GM18870 (cell line): ENCODE measurements at regions not wholly inside any gene's neighbourhood (a gene's known extent, or its start where the extent isn't known, plus 50 kb on each side); places are given as distances from the start of the nearest gene placed in this dataset.
A peak's percentile ranks its signal among the peaks of the same experiment; 100 is the strongest.
"Not testable (repeated sequence)": the region's sequence is repeated elsewhere in the genome, so short reads cannot be mapped to it uniquely, and the experiment has no call there.

Source experiments
- ATAC-seq: cut with Tn5 transposase; IDR thresholded peaks from one replicate; pipeline ENCODE4 v1.9.1; 2021; ENCODE audit warnings: moderate library complexity; ENCODE audit not compliant: unreplicated experiment

DNA sequence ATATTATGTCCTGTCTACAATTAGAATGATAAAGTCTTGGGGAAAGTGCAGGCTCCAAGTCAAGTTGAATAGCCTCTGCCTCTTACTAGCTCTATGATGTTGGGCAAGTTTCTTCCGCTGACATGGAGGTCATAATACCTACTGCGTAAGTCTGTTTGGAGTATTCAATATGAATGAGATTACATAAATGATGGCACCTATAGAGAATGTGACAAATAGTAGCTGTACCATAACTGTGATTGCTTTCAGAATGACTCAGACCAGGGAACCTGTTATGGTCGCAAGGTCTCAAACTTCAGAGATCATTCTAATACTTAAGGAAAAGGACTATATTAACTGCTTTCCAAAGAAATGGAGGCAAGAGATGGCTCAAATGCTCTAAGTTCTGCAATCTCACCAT is 94.0 kb upstream of the ABCA1 start:
- no peak for ATAC-seq

DNA sequence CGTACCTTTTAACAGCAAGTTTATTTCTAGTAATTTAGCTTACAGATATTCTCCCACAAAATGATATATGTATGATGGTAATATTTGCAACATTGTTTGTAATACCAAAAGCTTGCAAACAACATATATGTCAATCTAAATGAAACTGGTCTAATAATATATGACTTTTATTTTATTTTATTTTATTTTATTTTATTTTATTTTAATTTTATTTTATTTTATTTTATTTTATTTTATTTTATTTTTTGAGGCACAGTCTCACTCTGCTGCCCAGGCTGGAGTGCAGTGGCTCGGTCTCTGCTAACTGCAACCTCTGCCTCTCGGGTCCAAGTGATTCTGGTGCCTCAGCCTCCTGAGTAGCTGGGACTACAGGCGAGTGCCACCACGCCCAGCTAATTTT is 94.6 kb upstream of the ABCA1 start:
- not testable (repeated sequence) for ATAC-seq

DNA sequence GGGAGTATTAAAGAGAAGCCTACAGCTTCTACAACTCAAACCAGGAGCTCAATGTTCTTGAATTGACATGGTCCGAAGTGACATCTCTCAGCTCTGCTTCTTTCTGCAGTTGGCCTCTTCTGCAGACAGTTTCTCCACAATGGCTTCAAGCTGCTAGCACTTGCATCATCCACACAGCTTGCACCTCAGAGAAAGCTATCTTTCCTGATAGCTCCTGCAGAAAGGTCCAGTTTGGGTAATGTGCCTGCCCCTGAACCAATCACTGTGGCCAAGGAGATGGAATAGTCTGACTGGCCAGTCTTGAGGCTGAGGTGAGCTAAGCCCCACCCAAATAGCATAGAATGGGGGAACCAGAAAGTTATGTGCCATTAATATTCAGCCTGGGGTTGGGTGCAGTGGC is 95.8 kb upstream of the ABCA1 start:
- ATAC-seq: no peak

DNA sequence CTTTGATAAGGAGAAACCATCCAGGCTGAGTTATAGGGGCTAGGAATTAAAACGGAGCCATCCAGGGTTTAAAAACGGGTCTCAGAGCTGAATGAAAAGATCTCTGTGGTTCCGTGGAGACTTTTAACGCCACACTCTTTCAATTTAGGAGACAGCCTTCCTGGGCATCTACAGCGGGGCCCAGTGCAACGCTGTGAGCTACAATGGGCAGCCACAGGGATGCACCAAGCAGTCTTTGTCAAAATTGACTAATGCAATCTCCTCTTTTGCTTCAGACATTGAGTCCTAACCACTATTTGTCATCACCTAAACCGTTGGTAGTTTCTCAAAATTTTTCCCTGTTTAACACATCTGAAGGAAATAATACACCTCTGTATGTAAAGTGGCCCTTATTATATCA is 96.6 kb upstream of the ABCA1 start:
- no peak for ATAC-seq

DNA sequence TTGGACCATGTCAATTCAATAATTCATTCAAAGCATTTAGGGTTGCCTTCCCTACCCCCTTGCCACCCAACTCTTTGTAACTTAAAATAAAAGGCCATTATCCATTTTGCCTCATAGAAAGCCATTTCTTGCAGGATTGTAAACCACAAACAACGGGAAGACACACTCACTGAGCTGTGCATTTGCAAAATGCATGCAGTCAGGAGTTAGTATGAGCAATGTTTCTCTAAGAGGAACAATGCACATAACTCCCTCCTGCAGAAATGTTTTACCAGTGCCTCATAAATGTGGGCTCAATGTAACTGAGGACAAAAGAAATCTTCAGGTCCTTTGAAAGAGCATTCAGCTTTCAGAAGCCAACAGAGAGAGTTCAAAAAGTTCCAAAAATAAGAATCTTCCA is 98.5 kb upstream of the ABCA1 start:
- no peak for ATAC-seq

DNA sequence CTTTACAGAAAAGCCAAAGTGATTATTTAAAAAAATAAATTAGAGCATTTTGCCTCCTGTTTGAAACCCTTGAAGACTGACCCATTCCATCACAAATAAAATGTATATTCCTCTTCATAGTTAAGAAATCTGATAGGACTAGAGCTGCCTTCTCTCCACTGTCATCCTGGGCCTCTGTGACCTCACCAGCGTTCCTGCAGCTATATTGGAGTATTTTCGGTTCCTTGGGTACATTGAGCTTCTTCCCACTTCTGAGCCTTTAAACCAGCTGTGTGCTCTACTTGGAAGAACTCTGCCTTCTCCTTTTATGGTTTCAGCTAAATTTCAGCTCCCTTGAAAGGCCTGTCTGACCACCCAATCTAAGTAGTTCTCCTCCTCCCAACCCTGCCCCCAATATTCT is 99.1 kb upstream of the ABCA1 start:
- ATAC-seq: no peak

DNA sequence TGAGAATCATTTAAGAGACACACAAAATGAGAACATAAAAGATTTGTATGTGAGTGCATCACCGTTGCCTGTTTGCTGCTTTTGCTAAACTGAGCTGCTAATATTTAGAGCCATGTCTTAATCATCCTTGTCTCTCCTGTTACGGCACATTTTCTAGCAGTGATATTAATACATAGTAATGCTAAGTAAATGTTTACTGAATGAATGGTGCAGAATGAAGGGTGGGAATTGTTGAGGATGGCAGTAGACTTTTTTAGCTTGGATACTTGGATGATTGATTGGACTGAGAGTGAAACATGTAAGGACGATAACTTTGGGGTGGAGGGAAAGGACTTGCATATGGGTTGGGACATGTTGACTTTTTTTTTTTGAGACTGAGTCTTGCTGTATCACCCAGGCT is 102.3 kb upstream of the ABCA1 start:
- no peak for ATAC-seq

DNA sequence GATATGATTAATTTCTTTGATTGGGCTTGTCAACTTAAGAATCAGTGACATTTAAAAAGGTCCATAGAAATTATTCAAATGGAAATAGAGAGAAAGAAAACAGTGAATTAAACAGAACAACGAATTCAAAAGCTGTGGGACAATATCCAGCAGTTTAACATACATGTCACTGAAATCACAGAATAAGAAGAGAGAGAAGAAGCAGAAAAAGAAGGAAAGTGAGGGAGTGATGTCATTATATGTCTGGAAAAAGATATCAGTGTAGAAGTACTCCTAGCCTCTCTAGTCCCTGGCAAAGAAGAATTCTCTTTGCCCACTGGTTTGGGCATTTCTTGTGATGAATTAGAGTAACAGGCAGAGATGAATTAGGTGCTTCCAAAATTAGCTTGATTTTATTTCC is 109.2 kb upstream of the ABCA1 start:
- no peak for ATAC-seq

DNA sequence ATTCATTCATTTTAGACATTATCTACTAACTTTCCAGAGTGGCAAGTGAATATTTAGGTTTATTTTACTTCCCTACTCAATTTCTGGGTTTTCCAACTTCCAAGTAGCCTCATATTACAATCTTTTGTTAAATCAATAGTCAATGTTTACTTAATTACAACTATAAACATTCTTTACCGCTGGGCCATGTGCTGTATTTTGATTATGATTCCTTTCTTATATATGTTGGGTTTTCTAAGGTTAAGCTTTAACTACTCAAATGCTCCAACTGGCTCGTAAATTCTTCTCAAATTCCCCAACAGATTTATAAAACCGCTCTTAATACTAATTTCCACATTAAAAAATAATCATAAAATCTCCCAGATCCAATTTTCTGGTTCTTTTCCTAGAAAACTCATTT is 110.1 kb upstream of the ABCA1 start:
- ATAC-seq: no peak

DNA sequence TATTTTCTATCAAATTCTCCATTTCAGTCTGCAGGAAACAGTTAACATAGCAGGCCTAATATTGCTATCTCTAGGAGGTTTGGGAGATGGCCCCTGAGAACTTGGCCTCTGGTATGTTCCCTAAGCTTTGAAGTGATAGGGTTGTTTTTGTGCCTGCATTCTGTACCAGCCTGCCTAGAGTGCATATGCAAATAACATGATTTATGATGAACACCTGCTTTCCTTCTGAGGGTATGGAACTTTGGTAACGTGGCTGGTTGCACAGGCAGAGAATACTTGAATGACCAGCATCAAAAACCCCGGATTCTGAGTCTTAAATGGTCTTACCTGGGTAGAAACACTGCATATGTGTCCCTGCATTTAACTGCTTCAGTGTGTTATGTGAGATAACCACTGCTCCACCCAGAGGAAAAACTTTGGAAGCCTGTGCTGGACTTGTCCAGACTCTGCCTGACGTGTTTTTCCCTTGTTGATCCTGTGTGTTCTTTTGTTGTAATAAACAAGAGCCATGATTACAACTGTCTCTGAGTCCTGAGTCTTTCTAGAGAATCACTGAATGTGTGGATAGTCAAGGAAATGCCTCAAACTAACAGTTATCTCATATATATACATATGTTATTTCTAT is 111.3 kb upstream of the ABCA1 start:
- no peak for ATAC-seq

DNA sequence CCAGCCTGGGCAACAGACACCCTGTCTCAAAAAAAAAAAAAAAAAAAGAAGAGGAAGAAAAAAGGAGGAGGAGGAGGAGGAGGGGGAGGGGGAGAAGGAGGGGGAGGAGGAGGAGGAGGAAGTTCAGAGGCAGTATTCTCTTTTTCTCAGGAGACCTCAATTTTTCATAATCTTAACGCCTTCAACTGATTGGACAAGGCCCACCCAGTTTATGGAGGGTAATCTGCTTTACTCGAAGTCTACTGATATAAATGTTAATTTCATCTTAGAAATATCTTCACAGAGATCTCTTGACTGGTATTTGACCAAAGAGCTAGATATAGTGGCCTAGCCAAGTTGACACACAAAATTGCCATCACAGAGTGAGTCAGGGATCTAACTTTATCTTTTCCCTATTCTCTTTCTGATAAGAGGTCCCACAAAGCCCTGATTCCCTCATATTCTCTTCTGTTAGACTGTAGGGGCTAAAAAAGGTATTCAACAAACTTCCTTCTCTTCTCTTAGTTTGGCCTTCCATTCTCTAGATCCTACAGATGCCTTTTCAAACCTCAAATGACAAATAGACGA is 115.5 kb upstream of the ABCA1 start:
- ATAC-seq: no peak

DNA sequence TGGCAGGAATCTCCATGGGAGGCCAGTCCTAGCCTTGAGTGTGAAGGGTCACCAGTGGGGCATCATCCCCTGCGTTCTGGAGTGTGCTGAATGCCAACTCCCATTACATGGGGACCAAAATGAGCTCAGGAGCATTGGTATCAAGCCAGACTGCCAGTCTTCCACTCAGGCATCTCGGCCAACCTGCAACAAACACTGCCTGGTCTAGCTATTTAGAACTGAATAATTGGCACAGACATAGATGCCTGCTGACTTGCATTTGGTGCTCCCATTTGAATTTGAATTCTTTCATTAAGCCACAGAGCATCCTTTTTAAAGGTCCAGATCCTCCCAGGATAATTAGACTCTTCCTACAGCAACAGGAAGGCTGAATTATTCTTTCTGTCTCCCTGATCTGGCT is 116.6 kb upstream of the ABCA1 start:
- ATAC-seq: no peak

DNA sequence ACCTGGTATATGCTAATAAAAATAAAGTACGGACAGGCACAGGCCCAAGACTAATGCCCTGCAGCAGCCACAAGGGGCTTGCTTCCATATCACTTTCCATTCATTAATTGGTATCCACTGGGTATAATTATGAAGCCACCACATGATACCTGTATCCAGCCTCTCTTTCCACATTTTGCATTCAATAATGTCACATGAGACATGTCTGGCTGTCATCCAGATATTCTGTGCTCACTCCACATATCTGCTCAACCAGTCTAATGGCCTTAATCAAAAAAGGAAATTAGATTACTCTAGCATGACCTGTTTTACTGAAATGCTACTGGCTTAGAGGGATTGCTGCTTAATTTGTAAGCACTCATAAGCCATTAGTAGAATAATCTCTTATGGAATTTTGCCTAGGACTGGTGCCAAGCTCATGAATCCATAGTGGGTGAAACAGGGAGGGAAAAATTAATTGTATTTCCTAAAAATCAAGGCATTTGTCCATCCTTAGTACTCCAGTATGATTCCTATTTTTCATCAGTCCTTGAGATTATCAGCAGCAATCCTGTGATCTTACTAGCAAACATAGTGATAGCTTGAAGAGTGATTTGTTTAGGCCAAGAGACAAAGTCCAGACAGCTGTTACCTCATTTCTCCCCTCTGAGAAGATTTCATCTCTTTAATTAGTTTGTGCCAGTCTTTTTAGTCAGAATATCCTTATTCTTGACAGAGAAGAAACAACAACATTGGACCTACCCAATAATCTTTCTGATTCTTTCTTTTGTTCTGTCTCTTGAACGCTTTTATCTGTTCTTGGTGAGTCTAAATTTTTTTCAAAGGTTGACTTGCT is 119.2 kb upstream of the ABCA1 start:
- no peak for ATAC-seq

DNA sequence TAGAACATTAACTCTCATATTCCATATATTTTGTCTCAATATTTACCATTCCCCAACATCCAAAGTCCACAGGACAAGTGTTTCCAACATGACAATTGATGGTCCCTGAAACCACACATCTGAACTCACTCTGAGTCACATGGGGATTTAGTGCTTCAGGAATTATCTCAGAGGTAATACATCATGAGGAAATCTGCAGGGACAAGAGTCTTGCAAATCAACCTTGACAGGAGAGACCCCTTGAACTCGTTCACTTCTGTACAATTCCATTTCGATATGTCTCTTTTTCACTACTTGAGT is 119.7 kb upstream of the ABCA1 start:
- no peak for ATAC-seq

DNA sequence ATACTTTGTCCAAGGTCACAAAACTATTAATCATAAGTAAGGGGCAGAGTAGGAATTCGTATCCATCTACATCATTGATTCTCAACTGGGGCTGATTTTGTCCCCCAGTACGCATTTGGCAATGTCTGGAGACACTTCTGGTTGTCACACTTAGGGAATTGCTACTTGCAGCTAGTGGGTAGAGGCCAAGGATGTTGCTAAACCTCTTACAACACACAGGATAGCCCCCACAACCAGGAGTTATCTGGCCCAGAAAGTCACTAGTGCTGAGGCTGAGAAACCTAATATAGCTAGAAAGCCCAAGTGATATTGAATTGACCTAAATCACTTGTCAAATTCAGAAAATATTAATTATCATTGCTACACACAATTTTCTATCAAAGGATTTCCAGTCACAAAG is 120.4 kb upstream of the ABCA1 start:
- no peak for ATAC-seq

DNA sequence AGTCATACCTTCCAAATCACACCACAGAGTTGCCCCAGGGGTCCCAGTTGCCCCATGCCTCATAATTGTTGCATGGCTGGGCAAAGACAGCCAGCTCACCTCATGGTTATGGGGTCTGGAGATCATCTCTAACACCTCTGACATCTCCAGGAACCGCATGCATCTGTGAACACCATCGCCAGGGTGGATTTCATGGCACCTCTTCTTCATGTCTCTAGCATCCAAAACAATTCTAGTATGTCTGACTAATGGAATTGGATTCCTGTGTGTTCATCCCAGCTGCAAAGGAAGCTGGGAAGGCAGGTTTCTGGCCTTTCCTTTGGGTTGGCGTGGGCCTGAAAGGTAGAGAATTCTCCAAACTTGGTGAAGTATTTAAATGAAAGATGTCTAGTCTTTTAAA is 122.3 kb upstream of the ABCA1 start:
- ATAC-seq: no peak

DNA sequence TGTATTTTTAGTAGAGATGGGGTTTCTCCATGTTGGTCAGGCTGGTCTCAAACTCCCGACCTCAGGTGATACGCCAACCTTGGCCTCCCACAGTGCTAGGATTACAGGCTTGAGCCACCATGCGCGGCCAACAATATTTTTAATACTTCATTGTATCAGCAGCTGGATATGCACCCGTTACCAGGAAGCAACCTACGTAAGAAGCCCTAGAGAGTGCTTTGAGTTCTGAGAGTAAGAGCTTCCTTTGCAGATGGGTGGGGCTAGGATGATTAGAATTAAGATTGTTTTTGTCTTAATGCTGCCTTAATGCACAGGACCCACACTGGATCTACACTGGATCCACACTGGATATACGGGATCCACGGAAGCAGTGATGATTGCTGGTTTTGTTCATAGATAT is 123.9 kb upstream of the ABCA1 start:
- ATAC-seq: no peak

DNA sequence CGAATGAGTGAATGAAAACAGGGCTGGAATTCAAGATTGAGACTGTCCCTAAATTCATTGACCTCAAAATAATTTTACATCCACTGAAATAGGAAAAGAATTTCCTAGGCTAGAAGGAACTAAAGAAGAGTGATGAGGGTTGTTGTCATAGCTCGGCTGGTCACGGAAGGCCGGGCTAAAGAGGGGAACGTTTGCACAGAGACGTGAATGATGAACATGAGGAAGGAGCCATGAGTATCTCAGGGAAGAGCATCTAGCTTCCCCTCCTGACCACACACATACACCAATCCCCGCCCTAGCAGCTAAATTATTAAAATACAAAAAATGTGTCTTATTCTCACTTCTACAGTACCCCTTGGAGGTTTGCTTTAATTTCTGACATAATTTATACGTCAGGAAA is 124.4 kb upstream of the ABCA1 start:
- no peak for ATAC-seq

DNA sequence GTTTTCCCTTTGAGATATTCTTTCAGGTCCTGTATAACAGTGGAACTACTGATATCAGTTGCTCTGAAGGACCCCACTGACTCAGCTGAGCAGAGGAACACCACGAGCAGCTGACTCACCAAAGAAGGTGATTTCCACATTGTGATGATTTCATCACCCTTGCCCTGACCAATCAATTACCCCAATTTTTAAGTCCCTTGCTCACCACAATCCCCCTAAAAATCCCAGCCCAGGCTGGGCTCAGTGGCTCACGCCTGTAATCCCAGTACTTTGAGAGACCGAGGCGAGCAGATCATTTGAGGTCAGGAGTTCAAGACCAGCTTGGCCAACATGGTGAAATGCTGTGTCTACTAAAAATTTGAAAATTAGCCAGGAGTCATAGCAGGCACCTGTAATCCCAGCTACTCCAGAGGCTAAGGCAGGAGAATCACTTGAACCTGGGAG is 125.3 kb upstream of the ABCA1 start:
- ATAC-seq: peak; percentile 88

DNA sequence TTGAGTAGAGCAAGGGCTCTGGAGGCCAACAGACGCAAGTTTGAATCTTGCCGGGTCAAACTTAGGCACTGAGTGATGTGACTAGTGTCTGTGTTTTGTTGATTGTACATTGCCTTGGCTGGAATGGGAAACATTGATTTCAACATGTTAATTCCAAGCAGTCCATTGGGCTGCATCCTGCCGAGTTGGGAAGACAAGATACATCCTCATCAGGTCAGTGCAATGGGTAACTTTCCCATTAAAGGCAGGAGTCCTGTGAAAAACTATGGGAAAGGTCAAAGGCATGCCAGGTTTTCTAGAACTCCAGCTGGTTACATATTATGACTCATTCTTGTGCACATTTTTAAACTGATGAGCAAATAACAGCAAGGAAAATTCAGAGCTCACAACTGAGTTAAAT is 126.5 kb upstream of the ABCA1 start:
- no peak for ATAC-seq

DNA sequence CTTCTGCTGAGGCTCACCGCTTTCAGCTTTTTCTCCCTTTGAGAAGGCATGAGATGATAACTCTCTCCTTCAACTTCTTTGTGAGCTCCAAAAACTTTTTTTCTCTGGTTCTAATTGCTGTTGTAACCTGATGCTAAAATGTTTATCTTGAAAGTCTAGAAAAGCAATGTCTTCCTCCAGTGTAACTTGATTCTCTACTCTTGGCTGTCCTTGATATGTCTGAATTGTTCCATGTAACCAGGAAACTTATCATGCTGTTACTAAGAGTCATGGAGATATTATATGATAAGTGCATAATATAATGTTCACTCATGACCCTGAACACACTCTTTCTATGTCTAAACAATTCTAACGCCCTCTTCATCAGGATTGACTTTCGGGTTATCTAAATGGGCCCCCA is 128.0 kb upstream of the ABCA1 start:
- no peak for ATAC-seq

DNA sequence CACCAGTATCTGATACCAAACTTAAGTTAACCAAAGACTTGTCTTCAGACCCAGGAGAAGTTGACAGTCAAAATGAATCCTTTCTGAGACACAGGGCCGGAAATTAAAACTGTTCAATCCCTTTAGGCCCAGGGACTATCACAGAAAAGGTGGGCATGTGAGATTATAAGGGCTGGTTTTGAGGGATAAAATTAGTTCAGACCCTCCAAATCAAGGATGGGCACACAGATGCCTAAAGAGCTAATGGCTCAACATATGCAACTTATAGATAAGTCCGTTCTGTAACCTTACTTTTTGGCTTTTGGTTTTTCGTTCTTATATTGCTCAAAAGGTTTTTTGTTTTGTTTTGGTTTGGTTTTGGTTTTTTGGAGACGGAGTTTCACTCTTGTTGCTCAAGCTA is 129.6 kb upstream of the ABCA1 start:
- ATAC-seq: no peak

DNA sequence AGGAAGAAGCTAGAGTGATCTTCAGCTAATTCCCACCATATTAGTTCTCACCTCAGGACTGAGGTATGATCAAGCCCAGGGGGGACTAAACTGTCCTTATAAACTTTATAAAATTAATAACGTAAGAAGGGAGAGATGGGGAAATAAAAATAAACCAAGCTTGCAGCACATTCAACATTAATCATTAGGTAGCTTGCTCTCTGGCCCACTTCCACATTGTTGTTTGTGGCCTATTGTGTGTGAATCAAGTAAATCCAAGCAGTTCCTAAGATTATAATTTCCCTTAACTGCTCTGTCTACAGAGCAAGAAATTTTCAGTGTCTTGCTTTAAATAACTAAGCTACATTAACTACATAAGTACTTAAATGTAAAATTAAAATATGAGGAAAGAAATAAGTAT is 131.3 kb upstream of the ABCA1 start:
- ATAC-seq: no peak
